Nephron progenitor cell (in vitro differentiated cells): ENCODE measurements at regions not wholly inside any gene's neighbourhood (a gene's known extent, or its start where the extent isn't known, plus 50 kb on each side); places are given as distances from the start of the nearest gene placed in this dataset.

ENCODE experiments used
- DNase-seq: peaks from one replicate; pipeline ENCODE4 v3.0.0; 2021
- H3K27ac Mint-ChIP-seq: 2 replicates; pipeline ENCODE4 v1.8.0; 2021; ENCODE audit warnings: mild to moderate bottlenecking, moderate library complexity, mixed read lengths
- H3K27me3 Mint-ChIP-seq: 2 replicates; pipeline ENCODE4 v1.8.0; 2021; ENCODE audit warnings: mild to moderate bottlenecking, low read depth, mixed read lengths; ENCODE audit not compliant: poor library complexity
- H3K36me3 Mint-ChIP-seq: 2 replicates; pipeline ENCODE4 v1.8.0; 2021; ENCODE audit warnings: low read depth, mixed read lengths
- H3K4me1 Mint-ChIP-seq: 2 replicates; pipeline ENCODE4 v1.8.0; 2021; ENCODE audit warnings: mixed read lengths
- H3K4me3 Mint-ChIP-seq: 2 replicates; pipeline ENCODE4 v1.8.0; 2021; ENCODE audit warnings: mild to moderate bottlenecking, moderate library complexity, mixed read lengths
- H3K9me3 Mint-ChIP-seq: 2 replicates; pipeline ENCODE4 v1.8.0; 2021; ENCODE audit warnings: mild to moderate bottlenecking, moderate library complexity, mixed read lengths
- CTCF ChIP-seq: fragments of 200-600 bp; sonication (generic); IDR thresholded peaks from 2 replicates; pipeline ENCODE4 v1.5.0; 2021; ENCODE audit warnings: antibody characterized with exemption

GRCh38 chr6:156508923-156509322, 268.3 kb upstream of the ARID1B start:
- Mint-ChIP-seq H3K4me3 (no peak overlapping the region), H3K4me1 (peaks cover 13% of the 10 kb centered on the region), H3K27me3 (peaks cover 7% of the 10 kb centered on the region), H3K27ac (no peak overlapping the region), H3K9me3 (no peaks in the 10 kb centered on the region), H3K36me3 (no peaks in the 10 kb centered on the region)
- TF ChIP-seq CTCF: no peak
- no peak for DNase-seq

DNA sequence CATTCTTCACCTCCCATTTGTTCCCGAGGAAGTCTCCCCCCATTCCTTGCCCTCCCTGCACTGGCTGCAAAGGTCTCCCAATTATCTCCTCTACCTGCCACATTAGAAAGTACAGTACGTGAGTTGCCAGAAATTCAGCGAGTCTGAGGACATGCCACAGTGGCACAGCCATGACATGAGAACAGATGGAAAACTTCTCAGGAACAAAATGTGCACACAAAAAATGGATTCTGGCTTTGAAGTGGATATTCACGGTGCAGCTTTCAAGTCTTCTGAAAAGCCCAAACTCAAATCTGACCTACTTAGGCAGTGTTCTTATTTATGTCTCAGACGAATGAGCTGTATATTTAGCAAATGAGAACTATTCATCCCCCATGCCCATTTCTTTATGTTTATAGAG, 269.1 kb upstream of the ARID1B start:
- Mint-ChIP-seq H3K36me3 (no peaks in the 10 kb centered on the region), H3K4me3 (no peak overlapping the region), H3K4me1 (peaks cover 13% of the 10 kb centered on the region), H3K27ac (peak overlapping the region; percentile 5), H3K27me3 (peaks cover 7% of the 10 kb centered on the region), H3K9me3 (no peaks in the 10 kb centered on the region)
- no peak for DNase-seq
- no peak for TF ChIP-seq CTCF

- Mint-ChIP-seq H3K36me3 (no peaks in the 10 kb centered on the region), H3K27me3 (peaks cover 7% of the 10 kb centered on the region), H3K27ac (no peak overlapping the region), H3K9me3 (no peaks in the 10 kb centered on the region), H3K4me1 (peaks cover 13% of the 10 kb centered on the region), H3K4me3 (no peak overlapping the region)
- TF ChIP-seq CTCF: no peak
- DNase-seq: no peak
Observed at GRCh38 chr6:156507656-156508055, 269.5 kb upstream of the ARID1B start.

GRCh38 chr6:156507106-156507505, 270.1 kb upstream of the ARID1B start:
- no peaks in the 10 kb centered on the region for H3K36me3 Mint-ChIP-seq
- H3K27ac Mint-ChIP-seq: peak overlapping the region; percentile 14
- H3K4me3 Mint-ChIP-seq: no peak overlapping the region
- no peak for DNase-seq
- H3K9me3 Mint-ChIP-seq: no peaks in the 10 kb centered on the region
- H3K27me3 Mint-ChIP-seq: peaks cover 7% of the 10 kb centered on the region
- H3K4me1 Mint-ChIP-seq: peaks cover 13% of the 10 kb centered on the region
- no peak for TF ChIP-seq CTCF

DNA sequence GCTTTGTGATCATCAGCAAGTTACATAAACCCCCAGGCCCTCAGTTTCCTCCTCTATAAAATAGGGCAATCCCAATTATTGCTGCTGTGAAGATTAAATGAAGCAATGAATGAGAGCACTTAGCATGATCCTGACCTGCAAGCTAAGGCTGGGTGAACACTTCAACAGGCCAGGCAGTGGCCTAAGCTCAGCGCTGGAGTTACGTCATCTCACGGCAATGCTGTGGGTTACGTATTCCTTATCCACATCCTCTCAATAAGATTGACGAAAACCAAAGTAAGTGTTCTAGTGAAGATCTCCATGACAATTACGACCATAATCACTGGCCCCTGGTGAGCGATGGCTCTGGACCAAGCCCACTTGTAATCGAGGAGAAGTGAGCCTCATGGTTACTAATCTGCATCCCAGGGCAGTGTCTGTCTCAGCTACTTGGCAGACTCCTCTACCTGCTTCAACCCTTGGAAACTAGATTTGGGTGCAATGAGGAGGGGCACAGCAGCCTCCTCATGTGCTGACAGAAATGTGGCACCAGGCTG, 274.1 kb upstream of the ARID1B start:
- no peak for TF ChIP-seq CTCF
- Mint-ChIP-seq H3K4me1 (peaks cover 9% of the 10 kb centered on the region), H3K36me3 (no peaks in the 10 kb centered on the region), H3K27me3 (peaks cover 6% of the 10 kb centered on the region), H3K9me3 (no peaks in the 10 kb centered on the region), H3K4me3 (no peak overlapping the region), H3K27ac (no peak overlapping the region)
- no peak for DNase-seq

DNA sequence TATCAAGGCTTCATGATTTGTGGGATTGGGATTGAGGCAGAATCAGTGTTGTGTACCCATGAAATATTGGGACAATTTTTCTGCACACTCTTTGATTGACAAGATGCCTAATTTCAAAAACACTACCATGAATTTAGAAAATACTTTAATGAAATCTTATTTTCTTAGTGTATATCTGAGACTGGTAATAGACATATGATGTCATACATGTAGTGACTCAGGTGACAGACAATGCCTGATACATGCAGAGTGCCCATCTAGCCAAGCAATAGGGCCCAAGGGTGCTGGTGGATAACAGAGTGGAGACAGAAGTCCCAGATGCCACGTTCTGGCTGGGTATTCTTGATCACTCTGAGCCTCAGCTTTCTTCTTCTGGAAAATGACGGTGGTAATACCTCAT, 279.6 kb upstream of the ARID1B start:
- Mint-ChIP-seq H3K9me3 (no peaks in the 10 kb centered on the region), H3K4me3 (no peak overlapping the region), H3K36me3 (no peaks in the 10 kb centered on the region), H3K27ac (no peak overlapping the region), H3K4me1 (no peaks in the 10 kb centered on the region), H3K27me3 (peaks cover 10% of the 10 kb centered on the region)
- no peak for TF ChIP-seq CTCF
- no peak for DNase-seq
